ENCODE measurements at regions not wholly inside any gene's neighbourhood (a gene's known extent, or its start where the extent isn't known, plus 50 kb on each side); places are given as distances from the start of the nearest gene placed in this dataset.
A peak's percentile ranks its signal among the peaks of the same experiment; 100 is the strongest.

- DNase-seq, result no peak
Measured at GRCh38 chr18:23350188-23350587, 102.9 kb upstream of the RIOK3 start.

- no peak for DNase-seq
Measured at GRCh38 chr18:23351521-23351920, 101.6 kb upstream of the RIOK3 start.

- DNase-seq, result no peak
Measured at GRCh38 chr18:23352042-23352441, 101.0 kb upstream of the RIOK3 start.

GRCh38 chr18:23353459-23353858 lies 99.6 kb upstream of the RIOK3 start:
- DNase-seq, result peak; percentile 6 to 33

GRCh38 chr18:23354625-23355024 lies 98.5 kb upstream of the RIOK3 start:
- DNase-seq, result no peak

- no peak for DNase-seq
Measured at GRCh38 chr18:23355206-23355605, 97.9 kb upstream of the RIOK3 start.

- no peak for DNase-seq
Measured at GRCh38 chr18:23356424-23356823, 96.7 kb upstream of the RIOK3 start.

- DNase-seq, result no peak
Measured at GRCh38 chr18:23356915-23357601, 96.0 kb upstream of the RIOK3 start.

- DNase-seq, result no peak
Measured at GRCh38 chr18:23357996-23358594, 95.0 kb upstream of the RIOK3 start.

- no peak for DNase-seq
Measured at GRCh38 chr18:23359421-23359820, 93.7 kb upstream of the RIOK3 start.

GRCh38 chr18:23363865-23364570 lies 89.1 kb upstream of the RIOK3 start:
- no peak for DNase-seq

GRCh38 chr18:23365602-23366001 lies 87.5 kb upstream of the RIOK3 start:
- peak in 1 of 2 experiments; percentile 2 for DNase-seq

GRCh38 chr18:23369266-23369665 lies 83.8 kb upstream of the RIOK3 start:
- DNase-seq, result no peak

- no peak for DNase-seq
Measured at GRCh38 chr18:23373570-23373969, 79.5 kb upstream of the RIOK3 start.

- DNase-seq, result no peak
Measured at GRCh38 chr18:23377669-23378301, 75.3 kb upstream of the RIOK3 start.

- no peak for DNase-seq
Measured at GRCh38 chr18:23378302-23378686, 74.8 kb upstream of the RIOK3 start.

GRCh38 chr18:23380001-23380550 lies 73.0 kb upstream of the RIOK3 start:
- no peak for DNase-seq

GRCh38 chr18:23380817-23381216 lies 72.3 kb upstream of the RIOK3 start:
- no peak for DNase-seq

- no peak for DNase-seq
Measured at GRCh38 chr18:23383494-23383893, 69.6 kb upstream of the RIOK3 start.

- DNase-seq, result no peak
Measured at GRCh38 chr18:23384778-23385736, 68.0 kb upstream of the RIOK3 start.

- no peak for DNase-seq
Measured at GRCh38 chr18:23386317-23386716, 66.8 kb upstream of the RIOK3 start.

GRCh38 chr18:23387265-23387664 lies 65.8 kb upstream of the RIOK3 start:
- DNase-seq, result no peak
